ENCODE measurements at regions not wholly inside any gene's neighbourhood (a gene's known extent, or its start where the extent isn't known, plus 50 kb on each side); places are given as distances from the start of the nearest gene placed in this dataset.
A peak's percentile ranks its signal among the peaks of the same experiment; 100 is the strongest.
"Not testable (repeated sequence)": the region's sequence is repeated elsewhere in the genome, so short reads cannot be mapped to it uniquely, and the experiment has no call there.

GRCh38 chr12:126219654-126220279 is 1154.5 kb downstream of the AACS start:
- no peak for DNase-seq

GRCh38 chr12:126224032-126224431 is 1158.8 kb downstream of the AACS start:
- no peak for DNase-seq

GRCh38 chr12:126228936-126229335 is 1163.7 kb downstream of the AACS start:
- no peak for DNase-seq

GRCh38 chr12:126232711-126233110 is 1167.5 kb downstream of the AACS start:
- no peak for DNase-seq

- no peak for DNase-seq
Measured at GRCh38 chr12:126233625-126234024, 1168.4 kb downstream of the AACS start.

DNA sequence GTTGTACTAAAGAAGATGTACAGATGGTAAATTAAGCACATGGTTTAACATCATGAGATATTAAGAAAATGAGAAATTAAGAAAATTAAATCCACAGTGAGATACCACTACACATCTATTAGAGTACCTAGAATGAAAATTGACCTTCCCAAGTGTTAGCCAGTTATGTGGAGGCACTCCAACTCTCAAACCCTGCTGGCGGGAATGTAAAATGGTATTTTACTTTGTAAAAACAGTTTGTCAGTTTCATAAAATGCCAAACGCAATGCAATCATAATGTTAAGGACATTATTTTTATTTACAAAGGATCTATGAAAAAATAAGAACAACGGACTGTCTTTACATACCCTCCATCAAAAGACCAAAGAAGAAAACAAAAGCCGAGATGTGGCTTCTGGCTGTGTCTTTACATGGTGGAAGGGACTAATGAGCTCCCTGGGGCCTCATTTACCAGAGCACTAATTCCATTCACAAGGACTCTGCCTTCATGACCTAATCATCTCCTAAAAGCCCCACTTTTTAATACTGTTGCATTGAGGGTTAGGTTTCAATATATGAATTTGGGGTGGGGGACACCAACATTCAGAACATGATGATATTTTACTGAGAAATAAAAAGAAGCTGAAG is 1178.7 kb downstream of the AACS start:
- DNase-seq = no peak

- DNase-seq = no peak
Measured at GRCh38 chr12:126247936-126248335, 1182.7 kb downstream of the AACS start.

DNA sequence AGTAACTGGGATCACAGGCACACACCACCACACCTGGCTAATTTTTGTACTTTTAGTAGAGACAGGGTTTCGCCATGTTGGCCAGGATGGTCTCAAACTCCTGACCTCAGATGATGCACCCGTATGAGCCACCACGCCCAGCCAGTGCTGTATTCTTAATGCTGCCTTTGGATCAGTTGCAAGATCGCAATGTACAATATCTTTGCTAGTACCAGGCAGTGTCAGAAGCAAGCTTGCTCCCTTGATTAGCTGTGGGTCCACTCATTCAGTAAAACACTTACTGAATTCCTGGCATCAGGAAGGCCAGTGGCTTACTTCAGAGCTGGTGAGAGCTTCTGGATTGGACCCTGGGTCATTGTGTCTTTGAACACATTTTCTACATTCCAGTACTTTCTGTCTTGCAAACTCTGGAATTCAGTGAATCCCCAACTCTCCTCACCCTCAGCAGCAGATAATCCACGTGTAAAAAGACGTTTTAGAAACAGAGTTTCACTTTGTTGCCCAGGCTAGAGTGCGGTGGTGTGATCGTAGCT is 1183.7 kb downstream of the AACS start:
- DNase-seq = no peak

- no peak for DNase-seq
Measured at GRCh38 chr12:126258190-126258589, 1193.0 kb downstream of the AACS start.

GRCh38 chr12:126262829-126263228 is 1197.6 kb downstream of the AACS start:
- DNase-seq = no peak

GRCh38 chr12:126268222-126268621 is 1203.0 kb downstream of the AACS start:
- no peak for DNase-seq

DNA sequence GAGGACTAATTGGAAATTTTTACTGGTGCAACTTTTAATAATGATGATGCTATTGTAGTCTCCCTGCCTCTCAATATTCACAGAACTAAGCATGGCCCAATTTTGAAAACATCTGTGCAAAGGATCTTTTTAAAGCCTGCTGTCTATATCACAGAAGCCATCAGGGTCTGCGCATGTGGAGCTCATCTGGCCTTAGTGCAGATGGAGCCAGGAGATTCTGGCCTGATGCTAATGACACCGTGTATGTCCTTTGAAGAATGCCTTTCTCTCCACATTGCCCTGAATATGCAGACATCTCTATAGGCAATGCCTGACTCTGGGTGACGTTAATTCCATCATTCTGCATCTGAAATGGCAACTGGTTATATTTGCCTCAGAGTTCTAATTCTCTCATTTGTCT is 1205.9 kb downstream of the AACS start:
- DNase-seq = no peak

GRCh38 chr12:126282691-126283090 is 1217.5 kb downstream of the AACS start:
- DNase-seq = no peak

DNA sequence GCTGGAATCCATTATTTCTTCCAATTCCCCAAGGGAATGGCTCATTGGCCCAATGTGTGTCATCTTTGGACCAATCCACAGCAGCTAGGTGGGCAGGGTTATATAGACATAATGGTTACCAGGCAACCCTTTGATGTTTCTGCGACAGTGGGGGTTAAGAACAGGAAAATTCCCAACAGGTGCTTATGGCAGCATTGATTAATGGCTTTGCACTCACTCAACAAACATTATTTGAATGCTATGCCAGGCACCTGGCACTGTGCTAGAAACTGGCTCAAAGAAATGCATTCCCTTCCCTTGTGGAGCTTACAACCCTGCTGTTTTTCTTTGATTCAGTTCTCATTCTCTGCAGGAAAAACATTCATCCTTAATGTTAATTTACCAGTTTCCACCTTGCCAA is 1221.0 kb downstream of the AACS start:
- no peak for DNase-seq

- DNase-seq = no peak
Measured at GRCh38 chr12:126290456-126290855, 1225.2 kb downstream of the AACS start.

GRCh38 chr12:126291987-126292386 is 1226.8 kb downstream of the AACS start:
- DNase-seq = not testable (repeated sequence)

- DNase-seq = no peak
Measured at GRCh38 chr12:126295652-126296051, 1230.4 kb downstream of the AACS start.

DNA sequence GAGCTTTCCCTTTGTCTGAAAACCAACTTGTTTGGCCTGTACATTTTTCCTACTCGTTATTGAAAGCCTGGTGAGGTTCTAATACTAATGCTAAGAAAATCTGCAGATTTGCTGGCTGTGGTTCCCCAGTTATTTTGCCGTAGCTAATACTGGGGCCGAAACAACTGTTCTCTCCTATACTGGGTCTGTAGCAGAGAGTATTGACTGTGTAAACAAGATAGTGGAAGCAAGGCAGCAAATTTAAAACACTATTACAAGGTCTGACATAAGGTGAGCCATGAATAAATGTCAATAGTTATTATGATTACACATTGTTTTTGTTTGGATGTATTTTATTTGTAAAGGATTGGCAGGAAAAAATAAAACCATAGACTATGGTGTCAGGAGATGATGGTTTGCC is 1244.0 kb downstream of the AACS start:
- no peak for DNase-seq

- no peak for DNase-seq
Measured at GRCh38 chr12:126312457-126312856, 1247.2 kb downstream of the AACS start.

- DNase-seq = no peak
Measured at GRCh38 chr12:126316411-126316810, 1251.2 kb downstream of the AACS start.

DNA sequence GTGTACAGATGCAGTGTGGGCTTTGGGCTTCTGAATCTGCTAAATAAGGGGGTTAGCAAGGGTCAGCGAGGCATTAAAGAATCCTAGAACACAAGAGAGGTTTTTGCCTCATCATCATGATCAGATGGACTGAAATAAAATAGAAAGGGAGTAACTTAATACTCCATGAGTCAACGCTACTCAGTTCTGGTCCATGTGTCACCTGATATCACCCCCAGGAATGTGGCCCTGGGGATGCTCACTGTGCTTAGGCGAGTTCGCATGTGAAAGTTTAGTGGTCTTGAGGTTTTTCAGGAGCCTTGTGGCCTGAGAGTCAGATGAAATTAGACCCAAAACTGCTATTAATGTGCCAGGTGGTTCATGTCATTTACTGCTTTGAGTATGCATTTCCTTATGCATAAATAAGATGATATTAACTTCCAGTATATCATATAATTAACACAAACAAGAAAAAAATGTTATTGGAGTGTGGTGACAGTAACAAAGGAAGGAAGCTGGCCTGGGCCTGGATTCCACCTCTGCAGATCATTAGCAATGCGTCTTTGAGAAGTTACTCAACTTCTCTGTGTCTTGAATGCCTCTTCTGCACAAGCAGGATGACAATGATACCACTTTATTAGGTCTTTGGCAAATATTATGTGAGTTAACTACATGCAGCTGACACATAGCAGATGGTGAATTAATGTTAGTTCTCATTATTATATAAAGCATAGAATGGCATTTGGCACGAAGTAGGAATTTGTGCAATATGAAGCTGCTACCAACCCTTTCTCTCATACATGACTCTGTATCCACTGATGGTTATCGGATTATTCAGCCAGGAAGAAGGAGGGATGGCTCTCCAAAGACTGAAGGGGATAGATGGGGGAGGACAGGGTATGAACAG is 1272.6 kb downstream of the AACS start:
- peak; percentile 37 for DNase-seq

GRCh38 chr12:126342866-126343265 is 1277.6 kb downstream of the AACS start:
- no peak for DNase-seq

- DNase-seq = no peak
Measured at GRCh38 chr12:126343321-126343720, 1278.1 kb downstream of the AACS start.

DNA sequence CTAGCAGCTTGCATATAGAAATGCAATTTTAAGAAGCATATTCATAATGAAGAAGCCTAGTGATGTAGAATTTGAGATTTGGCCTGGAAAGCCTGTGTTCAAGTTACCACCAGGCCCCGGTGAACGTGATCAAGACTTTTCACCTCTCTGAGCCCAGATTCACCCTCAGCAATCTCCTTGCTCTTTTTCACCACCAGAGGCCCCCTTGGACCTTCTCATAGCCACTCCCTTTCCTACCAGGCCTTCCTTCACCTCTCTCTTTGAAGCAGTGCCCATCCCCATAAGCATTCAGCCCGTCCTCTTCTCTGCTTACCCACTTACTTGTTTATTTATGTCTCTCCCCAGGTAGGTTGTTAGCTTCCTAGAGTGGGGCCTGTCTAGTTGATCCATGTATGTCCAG is 1280.9 kb downstream of the AACS start:
- DNase-seq = no peak

Measured in NCI-H1694 (cell line).